ENCODE measurements at regions not wholly inside any gene's neighbourhood (a gene's known extent, or its start where the extent isn't known, plus 50 kb on each side); places are given as distances from the start of the nearest gene placed in this dataset.

DNA sequence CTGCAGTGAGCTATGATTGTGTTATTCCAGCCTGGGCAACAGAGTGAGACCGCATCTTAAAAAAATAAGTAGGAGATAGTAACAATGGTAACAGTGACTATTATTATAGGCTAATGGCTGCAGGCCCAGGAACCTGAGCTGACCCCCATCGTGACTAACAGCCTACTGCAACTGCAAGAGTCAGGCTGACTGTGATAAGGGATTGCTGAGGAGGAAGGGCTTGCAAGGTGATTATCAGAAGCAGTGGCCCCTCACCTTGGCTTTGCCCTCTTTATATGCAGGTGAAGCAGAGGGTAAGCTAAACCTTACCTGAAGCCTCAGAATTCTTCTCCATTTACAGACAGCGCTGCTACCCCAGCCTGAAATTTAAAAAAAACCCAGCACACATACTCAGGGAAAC, 83.9 kb upstream of the SDK1 start:
- no peak for TF ChIP-seq CTCF (IDR thresholded peaks at IDR 0.05; ENCODE audit: poor library complexity)
- TF ChIP-seq EZH2 (IDR thresholded peaks at IDR 0.05; ENCODE audit: borderline replicate concordance), result no peak
- TF ChIP-seq EZH2phosphoT487 (IDR thresholded peaks at IDR 0.05; ENCODE audit: low read depth, severe bottlenecking, unreplicated experiment), result no peak
